ENCODE measurements at regions not wholly inside any gene's neighbourhood (a gene's known extent, or its start where the extent isn't known, plus 50 kb on each side); places are given as distances from the start of the nearest gene placed in this dataset.

- no peak for TF ChIP-seq CTCF (IDR thresholded peaks at IDR 0.05)
- Histone ChIP-seq H3K4me1 (no peaks in the 10 kb centered on the region), H3K4me3 (no peak overlapping the region), H3K27me3 (peaks cover 0 to 8% of the 10 kb centered on the region in 2 donors), H3K9me3 (peaks cover 0 to 15% (median 5%) of the 10 kb centered on the region in 3 donors), H3K36me3 (no peaks in the 10 kb centered on the region), H3K27ac (no peak overlapping the region)
- no peak for DNase-seq
- intact Hi-C loops (cut with DNase I; ENCODE audit: low total_unique reads): no loop called here
These were observed 322.2 kb downstream of the SHANK2 start for GRCh38 chr11:70930215-70930614.

- Histone ChIP-seq H3K36me3 (no peaks in the 10 kb centered on the region), H3K27me3 (peaks cover 0 to 8% of the 10 kb centered on the region in 2 donors), H3K27ac (no peak overlapping the region), H3K4me3 (no peak overlapping the region), H3K4me1 (no peaks in the 10 kb centered on the region), H3K9me3 (peaks cover 0 to 8% (median 5%) of the 10 kb centered on the region in 3 donors)
- intact Hi-C loops (cut with DNase I; ENCODE audit: low total_unique reads): no loop called here
- DNase-seq: no peak
- TF ChIP-seq CTCF (IDR thresholded peaks at IDR 0.05): no peak
These were observed 320.9 kb downstream of the SHANK2 start for GRCh38 chr11:70931430-70931829.

GRCh38 chr11:70933981-70934583, 318.3 kb downstream of the SHANK2 start:
- H3K9me3 ChIP-seq: peaks cover 0 to 8% (median 5%) of the 10 kb centered on the region in 3 donors
- no peak overlapping the region for H3K4me3 ChIP-seq
- H3K36me3 ChIP-seq: no peaks in the 10 kb centered on the region
- no peaks in the 10 kb centered on the region for H3K27me3 ChIP-seq
- intact Hi-C loops (cut with DNase I; ENCODE audit: low total_unique reads): no loop called here
- H3K27ac ChIP-seq: no peak overlapping the region
- TF ChIP-seq CTCF (IDR thresholded peaks at IDR 0.05): no peak
- H3K4me1 ChIP-seq: no peaks in the 10 kb centered on the region
- DNase-seq: no peak

- Histone ChIP-seq H3K9me3 (peaks cover 0 to 8% (median 5%) of the 10 kb centered on the region in 3 donors), H3K36me3 (no peaks in the 10 kb centered on the region), H3K27me3 (no peaks in the 10 kb centered on the region), H3K4me1 (no peaks in the 10 kb centered on the region), H3K27ac (no peak overlapping the region), H3K4me3 (no peak overlapping the region)
- intact Hi-C loops (cut with DNase I; ENCODE audit: low total_unique reads): no loop called here
- no peak for TF ChIP-seq CTCF (IDR thresholded peaks at IDR 0.05)
- no peak for DNase-seq
These were observed 317.2 kb downstream of the SHANK2 start for GRCh38 chr11:70935006-70935768.

GRCh38 chr11:70942593-70942992, 309.8 kb downstream of the SHANK2 start:
- intact Hi-C loops (cut with DNase I; ENCODE audit: low total_unique reads): no loop called here

More at GRCh38 chr11:70942593-70942992, 309.8 kb downstream of the SHANK2 start:
- no peak overlapping the region for H3K4me3 ChIP-seq
- no peak for DNase-seq
- peaks cover 0 to 5% of the 10 kb centered on the region in 2 donors for H3K27me3 ChIP-seq
- H3K9me3 ChIP-seq: peaks cover 3 to 31% (median 30%) of the 10 kb centered on the region in 3 donors
- H3K27ac ChIP-seq: no peak overlapping the region
- no peak for TF ChIP-seq CTCF (IDR thresholded peaks at IDR 0.05)
- H3K36me3 ChIP-seq: no peaks in the 10 kb centered on the region
- no peaks in the 10 kb centered on the region for H3K4me1 ChIP-seq
